ENCODE measurements at regions not wholly inside any gene's neighbourhood (a gene's known extent, or its start where the extent isn't known, plus 50 kb on each side); places are given as distances from the start of the nearest gene placed in this dataset.
"Not testable (repeated sequence)": the region's sequence is repeated elsewhere in the genome, so short reads cannot be mapped to it uniquely, and the experiment has no call there.

DNA sequence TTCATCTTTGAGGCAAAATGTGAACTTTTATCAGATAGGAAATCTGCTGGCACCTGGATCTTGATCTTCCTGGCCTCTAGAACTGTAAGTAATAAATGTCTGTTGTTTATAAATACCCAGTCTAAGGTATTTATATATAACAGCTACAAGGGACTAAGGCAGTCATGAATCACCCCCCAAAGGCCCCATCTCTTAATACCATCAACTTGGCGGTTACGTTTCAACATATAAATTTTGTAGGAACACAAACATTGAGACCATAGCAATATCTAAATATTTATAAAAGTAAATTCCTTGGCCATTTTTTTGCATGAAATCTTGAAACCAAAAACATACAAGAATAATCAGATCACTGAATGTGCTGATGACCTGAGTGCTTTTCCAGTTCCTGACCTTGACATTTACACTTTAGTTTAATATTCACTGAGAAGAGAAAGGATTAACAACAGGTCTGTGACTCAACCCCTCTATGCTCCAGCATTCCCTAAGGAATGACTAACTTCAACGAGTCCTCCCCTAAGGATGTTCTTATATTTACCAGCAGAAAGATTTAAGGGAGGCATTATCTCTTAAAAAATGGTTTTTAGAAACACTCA is 1438.5 kb upstream of the CELF2 start:
- in situ Hi-C loops (cut with MboI; ENCODE audit: low sequenced_read_pairs) (no loop called here), dilution Hi-C loops (cut with HindIII; ENCODE audit: low sequenced_read_pairs, unreplicated experiment) (no loop called here), intact Hi-C loops (cut with micrococcal nuclease) (no loop called here)
- H3K9ac ChIP-seq (ENCODE audit: low read depth, low read length), result no peak overlapping the region
- H3K9me1 ChIP-seq (ENCODE audit: insufficient read depth, low read length), result no peaks in the 10 kb centered on the region; the same call in 1 of the 2 replicates
- H4K91ac ChIP-seq (ENCODE audit: insufficient read depth, low read depth, low read length), result peak overlapping the region; percentile 88
- TF ChIP-seq RFX5 (IDR thresholded peaks at IDR 0.05; ENCODE audit: low read depth, low read length), result no peak
- TF ChIP-seq FOS (IDR thresholded peaks at IDR 0.05; ENCODE audit: low read depth, low read length), result peak; percentile 9; the same call in 1 of the 2 replicates
- no peak overlapping the region for H2AFZ ChIP-seq (replicated peaks; ENCODE audit: low read length, poor library complexity)
- 0 out of 2 replicates have a peak overlapping the region, but pooled peaks have one; percentile 2 for H3K23ac ChIP-seq (ENCODE audit: low read depth, low read length)
- H2AK9ac ChIP-seq (replicated peaks; ENCODE audit: low read depth, low read length, poor library complexity), result no peak overlapping the region
- POLR2A ChIA-PET (ENCODE audit: unreplicated experiment), result no interaction called here
- H4K8ac ChIP-seq (ENCODE audit: low read depth in 2 of 2, low read length in 2 of 2), result peak overlapping the region in 1 of 2 experiments; percentile 41; a peak in 2 of 4 replicates
- DNase-seq (peak; percentile 80), ATAC-seq (ENCODE audit: low read depth) (peak; percentile 95)
- H2BK15ac ChIP-seq (ENCODE audit: low read depth, low read length), result no peak overlapping the region
- H3K36me3 ChIP-seq (ENCODE audit: control insufficient read depth, insufficient read depth, low read length), result no peaks in the 10 kb centered on the region
- H3K4ac ChIP-seq (ENCODE audit: low read depth, low read length), result peak overlapping the region; percentile 72; the same call in 1 of the 2 replicates
- H2BK5ac ChIP-seq (ENCODE audit: low read depth, low read length, poor library complexity, severe bottlenecking), result peak overlapping the region; percentile 60
- H3K27me3 ChIP-seq (ENCODE audit: control insufficient read depth, insufficient read depth, low read length), result no peaks in the 10 kb centered on the region
- H2AK5ac ChIP-seq (ENCODE audit: low read depth, low read length), result no peak overlapping the region
- peak overlapping the region; percentile 93 for H3K18ac ChIP-seq (ENCODE audit: low read depth, low read length)
- H3K14ac ChIP-seq (replicated peaks; ENCODE audit: low read depth, low read length), result no peak overlapping the region
- H3K4me1 ChIP-seq (ENCODE audit: control insufficient read depth, insufficient read depth, low read length), result peaks cover 3% of the 10 kb centered on the region; the same call in 1 of the 2 replicates
- CTCF ChIA-PET, result no interaction called here
- 0 out of 2 replicates have a peak overlapping the region, but pooled peaks have one; percentile 27 for H3K56ac ChIP-seq (ENCODE audit: extremely low read depth, insufficient read depth, low read length)
- no peaks in the 10 kb centered on the region for H4K20me1 ChIP-seq (ENCODE audit: insufficient read depth, low read length)
- no peak overlapping the region for H4K5ac ChIP-seq (ENCODE audit: low read depth, low read length)
- H3K4me2 ChIP-seq (ENCODE audit: low read depth, low read length), result no peak overlapping the region; the same call in 1 of the 2 replicates
- H3K27ac ChIP-seq (ENCODE audit: insufficient read depth, low read length), result peak overlapping the region; percentile 78; the same call in 1 of the 2 replicates
- BruUV-seq (replicated peaks), result no TSS peak
- WGBS, 2 experiments (ENCODE audit: extremely low coverage in 2 of 2, insufficient read length in 1 of 2), result no CpG with 5 or more reads among the region's 3 CpGs
- H2BK120ac ChIP-seq (ENCODE audit: low read depth, low read length), result peak overlapping the region; percentile 82
- H3K4me3 ChIP-seq (ENCODE audit: insufficient read depth, low read depth, low read length), result no peak overlapping the region
- H3K79me1 ChIP-seq (ENCODE audit: low read depth in 1 of 2, low read length in 2 of 2), result no peaks in the 10 kb centered on the region
- no peaks in the 10 kb centered on the region for H3K9me3 ChIP-seq (ENCODE audit: control insufficient read depth, insufficient read depth, low read length)
- peak overlapping the region; percentile 86 for H2BK20ac ChIP-seq (ENCODE audit: low read depth, low read length)

GRCh38 chr10:9582803-9583202 is 1434.9 kb upstream of the CELF2 start:
- H3K27ac ChIP-seq (ENCODE audit: insufficient read depth, low read length); H3K14ac ChIP-seq (replicated peaks; ENCODE audit: low read depth, low read length); H4K8ac ChIP-seq (ENCODE audit: low read depth in 2 of 2, low read length in 2 of 2); DNase-seq; H3K9ac ChIP-seq (ENCODE audit: low read depth, low read length); H2BK5ac ChIP-seq (ENCODE audit: low read depth, low read length, poor library complexity, severe bottlenecking); H3K23ac ChIP-seq (ENCODE audit: low read depth, low read length); H3K79me1 ChIP-seq (ENCODE audit: low read depth in 1 of 2, low read length in 2 of 2); in situ Hi-C loops (cut with MboI; ENCODE audit: low sequenced_read_pairs); H4K20me1 ChIP-seq (ENCODE audit: insufficient read depth, low read length); dilution Hi-C loops (cut with HindIII; ENCODE audit: low sequenced_read_pairs, unreplicated experiment); POLR2A ChIA-PET (ENCODE audit: unreplicated experiment); H2AK9ac ChIP-seq (replicated peaks; ENCODE audit: low read depth, low read length, poor library complexity); H3K4ac ChIP-seq (ENCODE audit: low read depth, low read length); H4K91ac ChIP-seq (ENCODE audit: insufficient read depth, low read depth, low read length); H3K36me3 ChIP-seq (ENCODE audit: control insufficient read depth, insufficient read depth, low read length); H3K4me1 ChIP-seq (ENCODE audit: control insufficient read depth, insufficient read depth, low read length); ATAC-seq (ENCODE audit: low read depth); H2AK5ac ChIP-seq (ENCODE audit: low read depth, low read length); H3K9me1 ChIP-seq (ENCODE audit: insufficient read depth, low read length); H2AFZ ChIP-seq (replicated peaks; ENCODE audit: low read length, poor library complexity); H2BK15ac ChIP-seq (ENCODE audit: low read depth, low read length); H3K18ac ChIP-seq (ENCODE audit: low read depth, low read length); H3K56ac ChIP-seq (ENCODE audit: extremely low read depth, insufficient read depth, low read length); H2BK120ac ChIP-seq (ENCODE audit: low read depth, low read length); H3K4me2 ChIP-seq (ENCODE audit: low read depth, low read length); H3K9me3 ChIP-seq (ENCODE audit: control insufficient read depth, insufficient read depth, low read length); H2BK20ac ChIP-seq (ENCODE audit: low read depth, low read length); intact Hi-C loops (cut with micrococcal nuclease); H4K5ac ChIP-seq (ENCODE audit: low read depth, low read length); H3K4me3 ChIP-seq (ENCODE audit: insufficient read depth, low read depth, low read length); H3K27me3 ChIP-seq (ENCODE audit: control insufficient read depth, insufficient read depth, low read length); BruUV-seq (replicated peaks): not testable (repeated sequence)
- WGBS, 2 experiments (ENCODE audit: extremely low coverage in 2 of 2, insufficient read length in 1 of 2), result no CpG with 5 or more reads among the region's 1 CpG
- CTCF ChIA-PET, result interaction anchor here (0.6 to 0.7 kb wide), 2 partner anchors 10 to 206 kb away, joined by 3 to 6 read pairs; no protein-coding TSS in a partner anchor

Measured in IMR-90 (cell line).